ENCODE measurements at regions not wholly inside any gene's neighbourhood (a gene's known extent, or its start where the extent isn't known, plus 50 kb on each side); places are given as distances from the start of the nearest gene placed in this dataset.
"Not testable (repeated sequence)": the region's sequence is repeated elsewhere in the genome, so short reads cannot be mapped to it uniquely, and the experiment has no call there.

DNA sequence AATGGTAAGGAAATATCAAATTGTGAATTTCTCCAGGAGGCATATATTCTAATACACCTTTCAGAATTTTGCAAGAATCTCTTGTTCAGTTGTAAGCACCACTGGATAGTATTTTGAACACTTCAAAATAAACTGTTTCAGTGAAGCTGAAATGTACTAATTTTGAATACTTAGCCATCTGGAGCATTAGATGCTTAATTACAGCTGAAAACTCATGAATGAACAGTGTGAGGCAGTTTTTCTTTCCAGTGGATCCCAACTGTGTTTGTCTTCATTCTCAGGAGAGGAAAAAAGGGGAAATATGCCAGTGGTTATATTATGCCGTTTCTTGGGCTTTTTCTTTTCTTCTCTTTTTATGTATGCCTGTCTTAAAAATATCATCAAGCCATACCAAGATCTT, 306.0 kb upstream of the SEMA6A start:
- no peak for DNase-seq (ENCODE audit: low read depth)
- H3K4me3 ChIP-seq (ENCODE audit: control insufficient read depth, low read depth, low read length): no peak overlapping the region
- TF ChIP-seq, protein P1, sequence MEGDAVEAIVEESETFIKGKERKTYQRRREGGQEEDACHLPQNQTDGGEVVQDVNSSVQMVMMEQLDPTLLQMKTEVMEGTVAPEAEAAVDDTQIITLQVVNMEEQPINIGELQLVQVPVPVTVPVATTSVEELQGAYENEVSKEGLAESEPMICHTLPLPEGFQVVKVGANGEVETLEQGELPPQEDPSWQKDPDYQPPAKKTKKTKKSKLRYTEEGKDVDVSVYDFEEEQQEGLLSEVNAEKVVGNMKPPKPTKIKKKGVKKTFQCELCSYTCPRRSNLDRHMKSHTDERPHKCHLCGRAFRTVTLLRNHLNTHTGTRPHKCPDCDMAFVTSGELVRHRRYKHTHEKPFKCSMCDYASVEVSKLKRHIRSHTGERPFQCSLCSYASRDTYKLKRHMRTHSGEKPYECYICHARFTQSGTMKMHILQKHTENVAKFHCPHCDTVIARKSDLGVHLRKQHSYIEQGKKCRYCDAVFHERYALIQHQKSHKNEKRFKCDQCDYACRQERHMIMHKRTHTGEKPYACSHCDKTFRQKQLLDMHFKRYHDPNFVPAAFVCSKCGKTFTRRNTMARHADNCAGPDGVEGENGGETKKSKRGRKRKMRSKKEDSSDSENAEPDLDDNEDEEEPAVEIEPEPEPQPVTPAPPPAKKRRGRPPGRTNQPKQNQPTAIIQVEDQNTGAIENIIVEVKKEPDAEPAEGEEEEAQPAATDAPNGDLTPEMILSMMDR (IDR thresholded peaks at IDR 0.05; ENCODE audit: control insufficient read depth, insufficient read depth, low read depth, low read length, missing control alignments): no peak

DNA sequence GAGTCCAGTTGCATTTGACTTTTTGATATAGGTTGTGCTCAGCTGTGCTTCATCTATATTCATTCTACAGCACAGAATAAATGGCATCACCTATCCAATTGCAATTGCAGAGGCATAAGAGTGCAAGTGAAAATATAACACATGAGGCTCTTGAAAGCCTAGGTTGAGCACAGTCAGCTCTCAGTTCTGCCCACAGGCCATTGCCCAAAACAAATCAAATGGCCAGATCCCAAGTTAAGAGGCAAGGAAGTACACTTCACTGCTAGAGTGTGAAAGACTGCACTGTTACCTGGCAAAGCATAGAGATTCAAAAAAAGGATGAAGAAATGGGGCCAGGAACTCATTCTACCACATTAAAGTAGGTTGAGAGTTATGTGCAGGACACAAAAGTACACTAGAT, 305.5 kb upstream of the SEMA6A start:
- H3K4me3 ChIP-seq (ENCODE audit: control insufficient read depth, low read depth, low read length): no peak overlapping the region
- DNase-seq (ENCODE audit: low read depth): no peak
- TF ChIP-seq, protein P1 (IDR thresholded peaks at IDR 0.05; ENCODE audit: control insufficient read depth, insufficient read depth, low read depth, low read length, missing control alignments): no peak

DNA sequence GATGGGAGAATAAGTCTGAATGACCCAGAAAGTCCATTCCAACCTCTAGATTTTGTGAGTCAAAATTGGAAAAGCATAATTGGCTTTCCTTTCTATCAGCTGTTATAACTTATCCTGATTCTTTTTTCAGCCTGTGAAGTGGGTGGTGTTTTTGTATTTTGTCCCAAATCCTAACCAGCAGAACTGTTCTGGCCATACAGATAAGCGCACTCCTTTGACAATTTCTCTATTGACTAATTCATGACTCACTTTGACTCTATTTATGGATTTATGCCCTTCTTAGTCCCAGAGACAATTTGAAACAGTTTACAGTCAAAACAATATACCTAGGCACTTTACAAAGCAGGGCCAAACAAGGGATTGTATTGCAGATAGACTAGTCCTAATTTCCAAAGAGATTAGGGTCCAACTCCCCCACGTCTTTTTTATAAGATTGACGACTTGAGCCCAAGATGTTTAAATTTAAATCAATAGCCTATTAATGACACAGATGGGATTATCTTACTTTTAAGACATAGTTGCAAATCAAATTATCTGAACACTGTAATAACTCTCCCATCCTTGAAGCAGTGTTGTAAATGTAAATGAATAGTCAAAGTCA, 301.7 kb upstream of the SEMA6A start:
- TF ChIP-seq, protein P1 (IDR thresholded peaks at IDR 0.05; ENCODE audit: control insufficient read depth, insufficient read depth, low read depth, low read length, missing control alignments): no peak
- H3K4me3 ChIP-seq (ENCODE audit: control insufficient read depth, low read depth, low read length): no peak overlapping the region
- DNase-seq (ENCODE audit: low read depth): no peak

DNA sequence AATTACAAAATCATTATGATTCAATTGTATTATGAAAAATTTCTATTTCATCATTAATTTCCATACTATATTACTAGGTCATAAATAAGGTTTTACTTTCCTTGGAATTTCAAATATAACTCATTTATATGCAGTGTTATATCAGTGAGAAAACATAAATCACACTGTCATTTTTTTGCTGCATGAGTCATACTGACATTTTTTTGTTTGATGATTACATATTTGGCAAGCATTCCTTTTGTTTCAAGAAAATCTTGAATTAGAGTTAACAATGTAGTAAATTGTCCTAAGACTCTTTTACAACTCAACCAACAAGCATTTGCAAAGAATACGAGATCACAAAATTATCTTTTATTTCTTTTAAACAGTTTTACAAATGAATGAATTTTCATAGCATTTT, 298.4 kb upstream of the SEMA6A start:
- no peak for DNase-seq (ENCODE audit: low read depth)
- TF ChIP-seq, protein P1 (IDR thresholded peaks at IDR 0.05; ENCODE audit: control insufficient read depth, insufficient read depth, low read depth, low read length, missing control alignments): no peak
- no peak overlapping the region for H3K4me3 ChIP-seq (ENCODE audit: control insufficient read depth, low read depth, low read length)

DNA sequence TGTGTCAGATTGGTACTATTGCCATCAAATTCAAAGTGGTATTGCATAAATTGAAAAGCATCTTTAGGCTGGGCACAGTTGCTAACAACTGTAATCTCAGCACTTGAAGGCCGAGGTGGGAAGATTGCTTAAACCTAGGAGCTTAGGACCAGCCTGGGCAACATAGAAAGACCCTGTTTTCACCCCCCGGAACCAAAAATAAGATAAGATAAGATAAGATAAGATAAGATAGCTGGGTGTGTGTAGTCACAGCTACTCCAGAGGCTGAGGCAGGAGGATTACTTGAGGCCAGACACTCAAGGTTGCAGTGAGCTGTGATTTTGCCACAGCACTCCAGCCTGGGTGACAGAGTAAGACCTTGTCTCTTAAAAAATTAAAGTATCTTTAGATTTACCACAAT, 297.9 kb upstream of the SEMA6A start:
- TF ChIP-seq, protein P1 (IDR thresholded peaks at IDR 0.05; ENCODE audit: control insufficient read depth, insufficient read depth, low read depth, low read length, missing control alignments): no peak
- no peak for DNase-seq (ENCODE audit: low read depth)
- no peak overlapping the region for H3K4me3 ChIP-seq (ENCODE audit: control insufficient read depth, low read depth, low read length)

DNA sequence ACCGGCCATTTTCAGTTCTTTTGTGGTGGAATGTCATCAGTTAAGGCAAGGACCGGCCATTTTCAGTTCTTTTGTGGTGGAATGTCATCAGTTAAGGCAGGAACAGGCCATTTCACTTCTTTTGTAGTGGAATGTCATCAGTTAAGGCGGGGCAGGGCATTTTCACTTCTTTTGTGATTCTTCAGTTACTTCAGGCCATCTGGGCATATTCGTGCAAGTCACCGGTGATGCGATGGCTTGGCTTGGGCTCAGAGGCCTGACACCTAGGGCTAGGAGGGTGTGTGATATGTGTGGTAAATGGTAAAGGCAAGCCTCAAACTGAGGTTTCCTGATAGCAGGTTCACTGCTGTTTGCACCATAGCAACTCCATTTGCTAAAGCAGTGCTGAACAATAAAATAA, 293.2 kb upstream of the SEMA6A start:
- not testable (repeated sequence) for DNase-seq (ENCODE audit: low read depth); H3K4me3 ChIP-seq (ENCODE audit: control insufficient read depth, low read depth, low read length)

DNA sequence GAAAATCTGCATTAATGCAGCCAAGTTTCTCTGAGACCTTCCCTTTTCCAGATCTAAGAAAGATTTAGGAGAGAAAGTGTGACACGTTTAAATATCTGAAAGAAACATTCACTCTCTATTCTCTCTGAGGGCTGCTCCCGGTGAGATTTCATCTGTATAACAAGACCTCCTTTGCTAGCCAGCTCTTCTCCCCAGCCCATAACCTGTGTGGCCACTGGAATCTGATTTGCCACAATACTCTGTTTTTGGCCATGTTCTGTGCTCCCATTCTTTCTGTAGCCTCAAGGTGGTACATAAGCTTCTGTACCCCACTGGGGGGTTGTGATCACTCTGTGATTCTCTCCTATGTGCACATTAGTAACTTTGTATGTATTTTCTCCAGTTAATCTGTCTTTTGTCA, 291.0 kb upstream of the SEMA6A start:
- no peak overlapping the region for H3K4me3 ChIP-seq (ENCODE audit: control insufficient read depth, low read depth, low read length)
- TF ChIP-seq, protein P1 (IDR thresholded peaks at IDR 0.05; ENCODE audit: control insufficient read depth, insufficient read depth, low read depth, low read length, missing control alignments): no peak
- no peak for DNase-seq (ENCODE audit: low read depth)
